ENCODE measurements at regions not wholly inside any gene's neighbourhood (a gene's known extent, or its start where the extent isn't known, plus 50 kb on each side); places are given as distances from the start of the nearest gene placed in this dataset.
A peak's percentile ranks its signal among the peaks of the same experiment; 100 is the strongest.

DNA sequence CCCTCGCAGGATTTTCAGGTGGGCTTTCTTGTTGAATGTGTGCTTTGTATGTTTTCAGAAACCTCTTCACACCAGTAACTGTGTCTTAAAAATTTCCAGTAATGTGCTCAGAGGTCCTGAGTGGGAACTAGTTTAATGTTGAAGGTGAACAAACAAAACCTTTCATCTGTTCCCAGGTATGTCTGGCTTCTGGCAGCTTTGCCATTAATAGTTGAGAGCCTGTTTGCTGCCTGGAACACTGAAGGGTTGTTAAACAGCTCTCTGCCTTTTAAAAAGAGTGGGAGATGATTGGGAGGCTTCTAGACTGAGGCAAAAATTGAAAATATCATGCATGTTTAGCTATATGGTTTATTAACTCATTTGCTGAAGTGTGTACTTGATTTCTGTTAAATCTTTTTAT lies 161.2 kb upstream of the AGTR2 start:
- no peak overlapping the region for H3K4me2 ChIP-seq (ENCODE audit: control insufficient read depth, insufficient read depth)
- no peak for FAIRE-seq

DNA sequence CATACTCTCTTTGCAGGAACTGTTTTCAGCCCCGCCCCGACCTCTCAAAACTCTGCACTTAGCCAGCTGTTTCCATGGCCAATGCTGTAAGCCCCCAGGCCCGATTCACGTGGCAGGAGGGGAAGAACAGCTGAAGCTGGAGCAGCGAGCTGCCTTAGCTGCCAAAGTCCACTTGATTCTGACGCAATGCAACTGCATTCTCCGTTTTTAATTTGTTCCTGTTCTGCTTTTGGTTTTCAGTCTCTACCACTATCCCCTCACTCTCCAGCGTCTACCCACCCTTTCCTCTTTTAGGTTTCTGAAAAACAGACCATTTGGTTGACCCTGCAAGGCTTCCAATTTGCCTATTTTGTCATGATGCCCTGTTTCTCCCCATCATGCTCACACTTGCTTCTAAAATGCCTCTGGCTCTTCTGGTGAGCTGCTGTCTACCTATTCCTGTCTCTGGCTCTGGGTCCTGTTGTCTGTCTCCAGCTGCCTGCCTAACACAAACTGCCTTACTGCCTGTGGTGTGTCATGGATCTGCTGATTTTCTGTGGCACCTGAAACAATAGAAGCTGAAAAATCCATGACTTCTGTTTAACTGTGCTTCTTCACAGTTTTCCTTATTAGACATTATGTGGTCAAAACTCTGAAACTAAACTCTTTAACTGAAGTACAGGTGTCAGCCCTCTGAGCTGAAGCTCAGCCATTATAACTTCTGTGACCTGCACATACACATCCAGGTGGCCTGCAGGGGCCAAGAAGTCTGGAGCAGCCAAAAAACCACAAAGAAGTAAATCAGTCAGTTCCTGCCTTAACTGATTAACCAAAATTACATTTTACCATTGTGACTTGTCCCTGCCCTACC lies 160.5 kb upstream of the AGTR2 start:
- Histone ChIP-seq H3K36me3 (ENCODE audit: control insufficient read depth in 2 of 2, insufficient read depth in 2 of 2, low read length in 1 of 2) (no peaks in the 10 kb centered on the region), H3K9ac (ENCODE audit: control insufficient read depth, insufficient read depth, low read length) (no peak overlapping the region), H3K9me3 (replicated peaks; ENCODE audit: control insufficient read depth, insufficient read depth, low read length) (no peaks in the 10 kb centered on the region; the same call in 2 of the 3 replicates), H3K4me3 (no peak overlapping the region), H3K4me2 (ENCODE audit: control insufficient read depth, insufficient read depth) (no peak overlapping the region; the same call in 1 of the 2 replicates), H3K4me1 (ENCODE audit: control insufficient read depth, insufficient read depth, low read length) (no peaks in the 10 kb centered on the region), H3K79me2 (ENCODE audit: control insufficient read depth, insufficient read depth, low read length) (no peaks in the 10 kb centered on the region), H3K27me3 (replicated peaks in 1 of 2; ENCODE audit: control insufficient read depth in 2 of 2, insufficient read depth in 2 of 2, low read length in 1 of 2) (no peaks in the 10 kb centered on the region), H2AFZ (ENCODE audit: control insufficient read depth, low read depth, low read length) (no peak overlapping the region), H4K20me1 (ENCODE audit: control insufficient read depth, insufficient read depth) (no peaks in the 10 kb centered on the region), H3K27ac (ENCODE audit: control insufficient read depth, insufficient read depth) (no peak overlapping the region)
- intact Hi-C loops (cut with micrococcal nuclease; ENCODE audit: unreplicated experiment), result no loop called here
- ATAC-seq (peak; percentile 89), DNase-seq (ENCODE audit: low read depth, low spot score) (peak; percentile 36), FAIRE-seq (no peak)
- ChIA-PET RAD21 (ENCODE audit: unreplicated experiment) (interaction anchor here (1.0 to 4.8 kb wide), 4 partner anchors 21 to 97 kb away, joined by 3 to 27 read pairs (median 8); no protein-coding TSS in a partner anchor), CTCF (interaction anchor here (1.0 to 2.8 kb wide), 3 partner anchors 20 to 188 kb away, joined by 3 to 13 read pairs (median 4); no protein-coding TSS in a partner anchor), POLR2A (interaction anchor here (1.0 kb wide), 1 partner anchor 42 kb away, joined by 7 read pairs; no protein-coding TSS in a partner anchor), SMC1A (ENCODE audit: uncharacterized antibody, unreplicated experiment) (interaction anchor here (0.7 to 5.0 kb wide), 6 partner anchors 19 to 337 kb away, joined by 3 to 46 read pairs (median 4); no protein-coding TSS in a partner anchor)
- BruUV-seq (replicated peaks), result no TSS peak
- WGBS (ENCODE audit: insufficient coverage, insufficient replicate concordance, low lambda C conversion rate, missing lambda C conversion rate), result 8% methylated on average over 8 of the region's 8 CpGs
- in situ Hi-C loops (cut with MboI), result no loop called here
- TF ChIP-seq EP300 (IDR thresholded peaks at IDR 0.05; ENCODE audit: borderline replicate concordance in 1 of 2, control insufficient read depth in 1 of 2, low read depth in 2 of 2, low read length in 2 of 2), result peak; percentile 85 to 95; a peak in 3 of 4 replicates
- peak; percentile 97 for TF ChIP-seq MTA2 (IDR thresholded peaks at IDR 0.05; ENCODE audit: low read depth)
- TF ChIP-seq FOXK2 (IDR thresholded peaks at IDR 0.05), result no peak
- peak; percentile 65; the same call in 1 of the 3 replicates for TF ChIP-seq POU2F2 (IDR thresholded peaks at IDR 0.05; ENCODE audit: borderline replicate concordance, low read depth, low read length)
- peak; percentile 75; the same call in 1 of the 2 replicates for TF ChIP-seq SPI1 (IDR thresholded peaks at IDR 0.05; ENCODE audit: borderline replicate concordance, insufficient read depth, low read depth, low read length)
- peak; percentile 70; the same call in 1 of the 2 replicates for TF ChIP-seq CHD2 (IDR thresholded peaks at IDR 0.05; ENCODE audit: borderline replicate concordance, low read depth, low read length)
- TF ChIP-seq, protein P1, sequence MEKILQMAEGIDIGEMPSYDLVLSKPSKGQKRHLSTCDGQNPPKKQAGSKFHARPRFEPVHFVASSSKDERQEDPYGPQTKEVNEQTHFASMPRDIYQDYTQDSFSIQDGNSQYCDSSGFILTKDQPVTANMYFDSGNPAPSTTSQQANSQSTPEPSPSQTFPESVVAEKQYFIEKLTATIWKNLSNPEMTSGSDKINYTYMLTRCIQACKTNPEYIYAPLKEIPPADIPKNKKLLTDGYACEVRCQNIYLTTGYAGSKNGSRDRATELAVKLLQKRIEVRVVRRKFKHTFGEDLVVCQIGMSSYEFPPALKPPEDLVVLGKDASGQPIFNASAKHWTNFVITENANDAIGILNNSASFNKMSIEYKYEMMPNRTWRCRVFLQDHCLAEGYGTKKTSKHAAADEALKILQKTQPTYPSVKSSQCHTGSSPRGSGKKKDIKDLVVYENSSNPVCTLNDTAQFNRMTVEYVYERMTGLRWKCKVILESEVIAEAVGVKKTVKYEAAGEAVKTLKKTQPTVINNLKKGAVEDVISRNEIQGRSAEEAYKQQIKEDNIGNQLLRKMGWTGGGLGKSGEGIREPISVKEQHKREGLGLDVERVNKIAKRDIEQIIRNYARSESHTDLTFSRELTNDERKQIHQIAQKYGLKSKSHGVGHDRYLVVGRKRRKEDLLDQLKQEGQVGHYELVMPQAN (conservative IDR thresholded peaks at IDR 0.05), result 0 out of 2 replicates have a peak, but pooled peaks have one; percentile 8
- TF ChIP-seq MTA3 (IDR thresholded peaks at IDR 0.05; ENCODE audit: borderline replicate concordance, low read length), result no peak
- no peak for TF ChIP-seq MXI1 (IDR thresholded peaks at IDR 0.05; ENCODE audit: low read depth, low read length)
- peak; percentile 72 for TF ChIP-seq CREM (IDR thresholded peaks at IDR 0.05; ENCODE audit: low read depth)
- TF ChIP-seq STAT3 (IDR thresholded peaks at IDR 0.05; ENCODE audit: low read depth, low read length), result no peak
- 0 out of 2 replicates have a peak, but pooled peaks have one; percentile 29 for TF ChIP-seq PAX5 (IDR thresholded peaks at IDR 0.05; ENCODE audit: borderline replicate concordance, low read depth, low read length)

More for the DNA sequence above, 161.2 kb upstream of the AGTR2 start:
- DNase-seq (ENCODE audit: low read depth, low spot score) (no peak), ATAC-seq (peak; percentile 4)
- ChIA-PET SMC1A (ENCODE audit: uncharacterized antibody, unreplicated experiment) (interaction anchor here (1.0 to 5.0 kb wide), 5 partner anchors 19 to 69 kb away, joined by 3 to 46 read pairs (median 4); no protein-coding TSS in a partner anchor), CTCF (interaction anchor here (1.0 to 2.8 kb wide), 3 partner anchors 20 to 189 kb away, joined by 3 to 13 read pairs (median 4); no protein-coding TSS in a partner anchor), POLR2A (no interaction called here), RAD21 (ENCODE audit: unreplicated experiment) (interaction anchor here (0.9 to 4.8 kb wide), 3 partner anchors 20 to 678 kb away, joined by 3 to 27 read pairs (median 11); no protein-coding TSS in a partner anchor)
- no peaks in the 10 kb centered on the region for H3K4me1 ChIP-seq (ENCODE audit: control insufficient read depth, insufficient read depth, low read length)
- no peaks in the 10 kb centered on the region for H3K36me3 ChIP-seq (ENCODE audit: control insufficient read depth in 2 of 2, insufficient read depth in 2 of 2, low read length in 1 of 2)
- intact Hi-C loops (cut with micrococcal nuclease; ENCODE audit: unreplicated experiment) (no loop called here), in situ Hi-C loops (cut with MboI) (no loop called here)
- H4K20me1 ChIP-seq (ENCODE audit: control insufficient read depth, insufficient read depth), result no peaks in the 10 kb centered on the region
- peak overlapping the region; percentile 53 for H3K27ac ChIP-seq (ENCODE audit: control insufficient read depth, insufficient read depth)
- no peak for TF ChIP-seq ESRRA (IDR thresholded peaks at IDR 0.05; ENCODE audit: low read length)
- TF ChIP-seq SMARCA5 (IDR thresholded peaks at IDR 0.05), result no peak
- TF ChIP-seq HDAC2 (IDR thresholded peaks at IDR 0.05), result no peak
- no peak for TF ChIP-seq IRF4 (IDR thresholded peaks at IDR 0.05; ENCODE audit: low read depth, low read length)
- TF ChIP-seq STAT3 (IDR thresholded peaks at IDR 0.05; ENCODE audit: low read depth, low read length), result no peak
- no peak overlapping the region for H3K4me3 ChIP-seq
- H2AFZ ChIP-seq (ENCODE audit: control insufficient read depth, low read depth, low read length), result no peak overlapping the region
- no peak overlapping the region for H3K9ac ChIP-seq (ENCODE audit: control insufficient read depth, insufficient read depth, low read length)
- no peaks in the 10 kb centered on the region for H3K27me3 ChIP-seq (replicated peaks in 1 of 2; ENCODE audit: control insufficient read depth in 2 of 2, insufficient read depth in 2 of 2, low read length in 1 of 2)
- H3K79me2 ChIP-seq (ENCODE audit: control insufficient read depth, insufficient read depth, low read length), result no peaks in the 10 kb centered on the region
- no peaks in the 10 kb centered on the region; the same call in 2 of the 3 replicates for H3K9me3 ChIP-seq (replicated peaks; ENCODE audit: control insufficient read depth, insufficient read depth, low read length)
- BruUV-seq (replicated peaks), result no TSS peak
- WGBS (ENCODE audit: insufficient coverage, insufficient replicate concordance, low lambda C conversion rate, missing lambda C conversion rate), result 0% methylated on average over 1 of the region's 1 CpG

Measured in GM12878 (cell line).